ENCODE measurements at regions not wholly inside any gene's neighbourhood (a gene's known extent, or its start where the extent isn't known, plus 50 kb on each side); places are given as distances from the start of the nearest gene placed in this dataset.

DNA sequence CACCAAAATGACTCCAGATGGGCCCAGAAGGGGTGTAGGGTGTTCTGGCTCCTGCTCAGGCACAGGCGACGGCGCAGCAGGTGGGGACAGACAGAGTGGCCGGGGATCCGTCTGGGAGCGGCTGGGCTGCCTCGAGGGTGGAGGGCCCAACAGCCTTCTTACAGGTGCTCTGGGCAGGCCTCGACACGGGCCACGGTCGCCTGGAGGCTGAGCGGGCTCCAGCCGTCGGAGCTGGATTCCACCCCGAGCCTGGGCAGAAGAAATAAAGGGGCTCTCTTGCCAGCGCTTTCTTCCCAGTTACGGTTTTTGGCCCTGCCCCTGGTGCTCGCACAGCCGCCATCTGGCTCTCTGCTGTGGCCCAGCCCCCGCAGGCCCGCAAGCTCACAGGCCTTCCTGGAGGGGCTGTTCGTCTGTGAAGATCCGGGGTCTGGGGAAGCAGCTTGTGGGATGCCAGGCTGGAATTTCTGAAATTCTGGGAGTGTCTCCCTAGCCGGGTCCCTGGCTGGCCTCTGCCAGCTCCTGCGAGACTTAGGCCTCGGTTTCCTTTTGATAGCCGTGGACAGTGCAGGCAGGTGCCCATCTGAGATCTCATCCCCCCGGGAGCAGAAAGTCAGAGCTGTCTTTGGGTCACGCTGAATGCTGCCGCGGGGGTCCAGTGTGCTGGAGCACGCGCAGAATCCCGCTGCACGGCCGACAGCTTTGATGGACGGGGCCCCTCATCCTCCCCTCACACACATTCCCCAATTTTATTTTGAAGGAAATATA lies 122.7 kb downstream of the PAPOLA start:
- TF ChIP-seq POLR2A (IDR thresholded peaks at IDR 0.05; ENCODE audit: low read depth, low read length) (no peak), POLR2AphosphoS5 (IDR thresholded peaks at IDR 0.05; ENCODE audit: low read depth, low read length) (no peak), TAF1 (IDR thresholded peaks at IDR 0.05; ENCODE audit: low read depth, low read length) (no peak), SPI1 (IDR thresholded peaks at IDR 0.05; ENCODE audit: low read depth, low read length) (no peak), PAX5 (IDR thresholded peaks at IDR 0.05; ENCODE audit: insufficient read depth, low read length, severe bottlenecking) (no peak), POU2F2 (IDR thresholded peaks at IDR 0.05; ENCODE audit: low read depth, low read length) (no peak)

Data from GM12891 (cell line).